H1 (cell line): ENCODE measurements at regions not wholly inside any gene's neighbourhood (a gene's known extent, or its start where the extent isn't known, plus 50 kb on each side); places are given as distances from the start of the nearest gene placed in this dataset.

Experiments
- BACH1 ChIP-seq: IDR thresholded peaks from 2 replicates; pipeline ENCODE4 v1.6.1; 2012; ENCODE audit warnings: low read length, improper control_type of control experiment
- CEBPB ChIP-seq: IDR thresholded peaks from 2 replicates; pipeline ENCODE4 v1.6.1; 2012; ENCODE audit warnings: low read depth, low read length
- CTCF ChIP-seq, 3 experiments: IDR thresholded peaks; 1 replicate in 2 of 3; 2 replicates in 1 of 3; pipeline versions ENCODE4 v1.5.1 to v1.6.1; 2011; ENCODE audit warnings: low read length in 3 of 3, mild to moderate bottlenecking in 3 of 3, inconsistent platforms in 2 of 3, low read depth in 1 of 3, moderate library complexity in 1 of 3; ENCODE audit not compliant: insufficient read depth in 1 of 3; ENCODE audit errors: control extremely low read depth in 1 of 3
- JUN ChIP-seq: IDR thresholded peaks from 2 replicates; pipeline ENCODE4 v1.6.1; 2011; ENCODE audit warnings: low read depth, mild to moderate bottlenecking, improper control_type of control experiment, low read length
- KDM1A ChIP-seq: fragments of 200-600, 300-600 bp; sonication (generic); IDR thresholded peaks from 2 replicates; pipeline ENCODE4 v1.7.1; 2016; ENCODE audit warnings: mild to moderate bottlenecking, low read length, borderline replicate concordance
- SIX5 ChIP-seq: IDR thresholded peaks from 2 replicates; pipeline ENCODE4 v1.6.1; 2011; ENCODE audit warnings: mild to moderate bottlenecking, low read depth, low read length
- TAF1 ChIP-seq: IDR thresholded peaks from 2 replicates; pipeline ENCODE4 v1.6.1; 2011; ENCODE audit warnings: mild to moderate bottlenecking, low read depth, low read length

DNA sequence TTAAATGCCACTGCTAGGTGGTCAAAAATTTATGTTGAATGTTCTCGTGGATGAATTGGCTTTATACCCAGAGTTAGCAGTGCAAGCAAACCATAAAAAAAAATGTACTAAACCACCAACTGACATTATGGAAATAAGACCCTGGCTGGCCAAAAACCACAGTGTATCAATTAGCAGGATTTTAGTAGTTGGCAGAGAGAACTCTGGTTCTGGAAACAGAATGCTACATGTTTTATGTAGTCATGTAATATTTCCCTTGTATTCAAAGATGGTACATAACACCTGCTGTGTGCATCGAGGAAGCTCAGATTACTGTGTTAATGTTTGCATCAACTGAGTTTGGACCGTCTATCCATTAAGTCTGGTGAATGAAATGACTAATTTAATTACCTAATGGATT is 618.5 kb downstream of the CCSER2 start (continued):
- TF ChIP-seq CTCF (IDR thresholded peaks at IDR 0.05; ENCODE audit: control extremely low read depth in 1 of 3, insufficient read depth in 1 of 3, low read depth in 1 of 3, low read length in 3 of 3): no peak
- no peak for TF ChIP-seq TAF1
- TF ChIP-seq SIX5: no peak
- no peak for TF ChIP-seq KDM1A
- no peak for TF ChIP-seq BACH1
- TF ChIP-seq JUN: no peak
- no peak for TF ChIP-seq CEBPB
